ENCODE measurements at regions not wholly inside any gene's neighbourhood (a gene's known extent, or its start where the extent isn't known, plus 50 kb on each side); places are given as distances from the start of the nearest gene placed in this dataset.
"Not testable (repeated sequence)": the region's sequence is repeated elsewhere in the genome, so short reads cannot be mapped to it uniquely, and the experiment has no call there.

GRCh38 chr5:153939101-153939500, 99.6 kb downstream of the FAM114A2 start:
- H3K9me3 ChIP-seq (ENCODE audit: low read depth): no peaks in the 10 kb centered on the region

GRCh38 chr5:153938191-153938842, 100.4 kb downstream of the FAM114A2 start:
- no peaks in the 10 kb centered on the region for H3K36me3 ChIP-seq (replicated peaks; ENCODE audit: insufficient read depth, low read depth)
- H3K79me2 ChIP-seq: no peaks in the 10 kb centered on the region
- H3K4me1 ChIP-seq (ENCODE audit: insufficient read depth): no peaks in the 10 kb centered on the region
- no peak overlapping the region for H2AFZ ChIP-seq
- no peaks in the 10 kb centered on the region for H3K27me3 ChIP-seq
- DNase-seq (ENCODE audit: low spot score): no peak
- no peak overlapping the region for H3K4me3 ChIP-seq
- no peak overlapping the region for H3K27ac ChIP-seq
- no peaks in the 10 kb centered on the region for H3K9me2 ChIP-seq (replicated peaks; ENCODE audit: insufficient read depth)
- H4K20me1 ChIP-seq (ENCODE audit: insufficient read depth, poor library complexity, severe bottlenecking): no peaks in the 10 kb centered on the region
- H3K9me3 ChIP-seq (ENCODE audit: low read depth): no peaks in the 10 kb centered on the region
- no peak overlapping the region for H3K4me2 ChIP-seq
- no peak for TF ChIP-seq EZH2 (IDR thresholded peaks at IDR 0.05; ENCODE audit: borderline replicate concordance)
- TF ChIP-seq EZH2phosphoT487 (IDR thresholded peaks at IDR 0.05; ENCODE audit: low read depth, severe bottlenecking, unreplicated experiment): no peak
- TF ChIP-seq, protein P1, sequence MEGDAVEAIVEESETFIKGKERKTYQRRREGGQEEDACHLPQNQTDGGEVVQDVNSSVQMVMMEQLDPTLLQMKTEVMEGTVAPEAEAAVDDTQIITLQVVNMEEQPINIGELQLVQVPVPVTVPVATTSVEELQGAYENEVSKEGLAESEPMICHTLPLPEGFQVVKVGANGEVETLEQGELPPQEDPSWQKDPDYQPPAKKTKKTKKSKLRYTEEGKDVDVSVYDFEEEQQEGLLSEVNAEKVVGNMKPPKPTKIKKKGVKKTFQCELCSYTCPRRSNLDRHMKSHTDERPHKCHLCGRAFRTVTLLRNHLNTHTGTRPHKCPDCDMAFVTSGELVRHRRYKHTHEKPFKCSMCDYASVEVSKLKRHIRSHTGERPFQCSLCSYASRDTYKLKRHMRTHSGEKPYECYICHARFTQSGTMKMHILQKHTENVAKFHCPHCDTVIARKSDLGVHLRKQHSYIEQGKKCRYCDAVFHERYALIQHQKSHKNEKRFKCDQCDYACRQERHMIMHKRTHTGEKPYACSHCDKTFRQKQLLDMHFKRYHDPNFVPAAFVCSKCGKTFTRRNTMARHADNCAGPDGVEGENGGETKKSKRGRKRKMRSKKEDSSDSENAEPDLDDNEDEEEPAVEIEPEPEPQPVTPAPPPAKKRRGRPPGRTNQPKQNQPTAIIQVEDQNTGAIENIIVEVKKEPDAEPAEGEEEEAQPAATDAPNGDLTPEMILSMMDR (IDR thresholded peaks at IDR 0.05; ENCODE audit: poor library complexity): no peak

More at GRCh38 chr5:153939101-153939500, 99.6 kb downstream of the FAM114A2 start:
- no peaks in the 10 kb centered on the region for H3K9me2 ChIP-seq (replicated peaks; ENCODE audit: insufficient read depth)
- no peaks in the 10 kb centered on the region for H4K20me1 ChIP-seq (ENCODE audit: insufficient read depth, poor library complexity, severe bottlenecking)
- no peaks in the 10 kb centered on the region for H3K36me3 ChIP-seq (replicated peaks; ENCODE audit: insufficient read depth, low read depth)
- no peak overlapping the region for H3K4me2 ChIP-seq
- H3K79me2 ChIP-seq: no peaks in the 10 kb centered on the region
- TF ChIP-seq, protein P1 (IDR thresholded peaks at IDR 0.05; ENCODE audit: poor library complexity): no peak
- TF ChIP-seq EZH2 (IDR thresholded peaks at IDR 0.05; ENCODE audit: borderline replicate concordance) (no peak), EZH2phosphoT487 (IDR thresholded peaks at IDR 0.05; ENCODE audit: low read depth, severe bottlenecking, unreplicated experiment) (no peak)
- DNase-seq (ENCODE audit: low spot score): no peak
- H3K4me3 ChIP-seq: no peak overlapping the region
- 96% methylated on average over 3 of the region's 3 CpGs for WGBS (ENCODE audit: low lambda C conversion rate, missing lambda C conversion rate)
- H3K4me1 ChIP-seq (ENCODE audit: insufficient read depth): no peaks in the 10 kb centered on the region
- H3K27ac ChIP-seq: no peak overlapping the region
- no peaks in the 10 kb centered on the region for H3K27me3 ChIP-seq
- no peak overlapping the region for H2AFZ ChIP-seq

DNA sequence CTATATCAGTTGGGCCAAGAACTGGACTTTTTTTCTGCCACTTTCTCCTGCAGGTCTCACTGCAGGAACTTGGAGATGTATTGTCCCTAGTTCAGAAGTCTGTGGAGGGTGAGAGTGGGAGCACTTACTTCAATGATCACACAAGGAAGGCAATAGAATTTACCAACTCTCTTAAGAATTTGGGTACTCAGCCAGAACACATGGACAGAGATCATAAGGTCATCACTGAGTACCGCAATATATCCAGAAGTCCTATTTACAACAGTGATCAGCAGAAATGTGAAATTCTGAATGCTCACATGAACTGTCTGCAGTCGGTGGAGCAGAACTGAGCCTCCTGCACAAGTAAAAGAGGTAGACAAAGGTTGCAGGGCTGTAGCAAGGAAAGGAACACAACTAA, 101.0 kb downstream of the FAM114A2 start:
- DNase-seq (ENCODE audit: low spot score): no peak
- H3K27ac ChIP-seq: no peak overlapping the region
- no peak overlapping the region for H3K4me2 ChIP-seq
- H4K20me1 ChIP-seq (ENCODE audit: insufficient read depth, poor library complexity, severe bottlenecking): no peaks in the 10 kb centered on the region
- H3K27me3 ChIP-seq: no peaks in the 10 kb centered on the region
- no peaks in the 10 kb centered on the region for H3K36me3 ChIP-seq (replicated peaks; ENCODE audit: insufficient read depth, low read depth)
- no peak overlapping the region for H3K4me3 ChIP-seq
- no peak overlapping the region for H2AFZ ChIP-seq
- H3K4me1 ChIP-seq (ENCODE audit: insufficient read depth): no peaks in the 10 kb centered on the region
- no peaks in the 10 kb centered on the region for H3K9me3 ChIP-seq (ENCODE audit: low read depth)
- H3K9me2 ChIP-seq (replicated peaks; ENCODE audit: insufficient read depth): no peaks in the 10 kb centered on the region
- TF ChIP-seq, protein P1 (IDR thresholded peaks at IDR 0.05; ENCODE audit: poor library complexity): no peak
- TF ChIP-seq EZH2 (IDR thresholded peaks at IDR 0.05; ENCODE audit: borderline replicate concordance) (no peak), EZH2phosphoT487 (IDR thresholded peaks at IDR 0.05; ENCODE audit: low read depth, severe bottlenecking, unreplicated experiment) (no peak)
- no peaks in the 10 kb centered on the region for H3K79me2 ChIP-seq
- 96% methylated on average over 2 of the region's 2 CpGs for WGBS (ENCODE audit: low lambda C conversion rate, missing lambda C conversion rate)

- not testable (repeated sequence) for H3K36me3 ChIP-seq (replicated peaks; ENCODE audit: insufficient read depth, low read depth); H3K79me2 ChIP-seq; H4K20me1 ChIP-seq (ENCODE audit: insufficient read depth, poor library complexity, severe bottlenecking); H3K4me2 ChIP-seq; H3K9me2 ChIP-seq (replicated peaks; ENCODE audit: insufficient read depth); H3K4me1 ChIP-seq (ENCODE audit: insufficient read depth); DNase-seq (ENCODE audit: low spot score); H3K9me3 ChIP-seq (ENCODE audit: low read depth); H3K4me3 ChIP-seq; H3K27ac ChIP-seq; H3K27me3 ChIP-seq; H2AFZ ChIP-seq
- 75% methylated on average over 2 of the region's 2 CpGs for WGBS (ENCODE audit: low lambda C conversion rate, missing lambda C conversion rate)
Measured at GRCh38 chr5:153935151-153935550, 103.6 kb downstream of the FAM114A2 start.

Measured in hepatocyte (in vitro differentiated cells).